HCT116 (cell line): ENCODE measurements at regions not wholly inside any gene's neighbourhood (a gene's known extent, or its start where the extent isn't known, plus 50 kb on each side); places are given as distances from the start of the nearest gene placed in this dataset.

Experiments used
- CEBPB ChIP-seq: IDR thresholded peaks from 2 replicates; pipeline ENCODE4 v1.6.1; 2012; ENCODE audit warnings: low read depth
- EZH2 ChIP-seq: fragments of 200-600 bp; sonication (generic); IDR thresholded peaks from 2 replicates; pipeline ENCODE4 v1.6.1; 2017; ENCODE audit warnings: antibody characterized with exemption, mixed run types
- RAD21 ChIP-seq: IDR thresholded peaks from 2 replicates; pipeline ENCODE4 v1.6.1; 2012; ENCODE audit warnings: low read depth, mild to moderate bottlenecking
- SP1 ChIP-seq: IDR thresholded peaks from 2 replicates; pipeline ENCODE4 v1.6.1; 2012; ENCODE audit warnings: low read depth
- TF ChIP-seq, protein P1 (sequence below), 3 experiments: fragments of 200-600 bp in 1 of 3; sonication (generic) in 1 of 3; IDR thresholded peaks in 2 of 3; conservative IDR thresholded peaks in 1 of 3; 2 replicates each; pipeline ENCODE4 v1.5.1; 2012 to 2017; ENCODE audit warnings: low read depth in 2 of 3, low read length in 2 of 3, antibody characterized with exemption in 1 of 3, borderline replicate concordance in 1 of 3, control low read depth in 1 of 3, mild to moderate bottlenecking in 1 of 3, mixed read lengths in 1 of 3, mixed run types in 1 of 3, moderate library complexity in 1 of 3; ENCODE audit not compliant: insufficient read depth in 1 of 3

DNA sequence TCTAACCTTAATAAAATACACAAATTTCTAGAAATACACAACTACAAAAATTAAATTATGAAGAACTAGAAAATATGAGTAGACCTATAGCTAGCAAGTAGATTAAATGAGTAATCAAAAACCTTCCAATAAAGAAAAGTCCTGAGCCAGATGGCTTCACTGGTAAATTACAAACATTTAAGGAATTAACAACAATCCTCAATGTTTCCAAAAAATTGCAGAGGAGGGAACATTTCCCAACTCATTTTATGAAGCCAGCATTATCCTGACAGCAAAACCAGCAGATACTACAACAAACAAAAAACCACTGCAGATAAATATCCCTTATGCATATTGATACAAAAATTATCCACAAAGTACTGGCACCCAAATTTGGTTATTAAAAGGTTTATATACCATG, 230.9 kb downstream of the COG6 start:
- TF ChIP-seq, protein P1, sequence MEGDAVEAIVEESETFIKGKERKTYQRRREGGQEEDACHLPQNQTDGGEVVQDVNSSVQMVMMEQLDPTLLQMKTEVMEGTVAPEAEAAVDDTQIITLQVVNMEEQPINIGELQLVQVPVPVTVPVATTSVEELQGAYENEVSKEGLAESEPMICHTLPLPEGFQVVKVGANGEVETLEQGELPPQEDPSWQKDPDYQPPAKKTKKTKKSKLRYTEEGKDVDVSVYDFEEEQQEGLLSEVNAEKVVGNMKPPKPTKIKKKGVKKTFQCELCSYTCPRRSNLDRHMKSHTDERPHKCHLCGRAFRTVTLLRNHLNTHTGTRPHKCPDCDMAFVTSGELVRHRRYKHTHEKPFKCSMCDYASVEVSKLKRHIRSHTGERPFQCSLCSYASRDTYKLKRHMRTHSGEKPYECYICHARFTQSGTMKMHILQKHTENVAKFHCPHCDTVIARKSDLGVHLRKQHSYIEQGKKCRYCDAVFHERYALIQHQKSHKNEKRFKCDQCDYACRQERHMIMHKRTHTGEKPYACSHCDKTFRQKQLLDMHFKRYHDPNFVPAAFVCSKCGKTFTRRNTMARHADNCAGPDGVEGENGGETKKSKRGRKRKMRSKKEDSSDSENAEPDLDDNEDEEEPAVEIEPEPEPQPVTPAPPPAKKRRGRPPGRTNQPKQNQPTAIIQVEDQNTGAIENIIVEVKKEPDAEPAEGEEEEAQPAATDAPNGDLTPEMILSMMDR (IDR thresholded peaks at IDR 0.05 in 2 of 3, conservative IDR thresholded peaks at IDR 0.05 in 1 of 3; ENCODE audit: borderline replicate concordance in 1 of 3, insufficient read depth in 1 of 3, low read depth in 2 of 3, low read length in 2 of 3) = no peak
- TF ChIP-seq SP1 = no peak
- no peak for TF ChIP-seq EZH2
- TF ChIP-seq CEBPB = no peak
- no peak for TF ChIP-seq RAD21
